ENCODE measurements at regions not wholly inside any gene's neighbourhood (a gene's known extent, or its start where the extent isn't known, plus 50 kb on each side); places are given as distances from the start of the nearest gene placed in this dataset.

- TF ChIP-seq CTCF (IDR thresholded peaks at IDR 0.05; ENCODE audit: poor library complexity) (no peak), EZH2phosphoT487 (IDR thresholded peaks at IDR 0.05; ENCODE audit: low read depth, severe bottlenecking, unreplicated experiment) (no peak)
Observed at GRCh38 chr4:110902500-110902899, 279.6 kb upstream of the PITX2 start.
